GM21526 (cell line): ENCODE measurements at regions not wholly inside any gene's neighbourhood (a gene's known extent, or its start where the extent isn't known, plus 50 kb on each side); places are given as distances from the start of the nearest gene placed in this dataset.
"Not testable (repeated sequence)": the region's sequence is repeated elsewhere in the genome, so short reads cannot be mapped to it uniquely, and the experiment has no call there.

Source experiments
- ATAC-seq: cut with Tn5 transposase; IDR thresholded peaks from one replicate; pipeline ENCODE4 v1.9.1; 2021; ENCODE audit warnings: moderate library complexity; ENCODE audit not compliant: unreplicated experiment, low FRiP score

DNA sequence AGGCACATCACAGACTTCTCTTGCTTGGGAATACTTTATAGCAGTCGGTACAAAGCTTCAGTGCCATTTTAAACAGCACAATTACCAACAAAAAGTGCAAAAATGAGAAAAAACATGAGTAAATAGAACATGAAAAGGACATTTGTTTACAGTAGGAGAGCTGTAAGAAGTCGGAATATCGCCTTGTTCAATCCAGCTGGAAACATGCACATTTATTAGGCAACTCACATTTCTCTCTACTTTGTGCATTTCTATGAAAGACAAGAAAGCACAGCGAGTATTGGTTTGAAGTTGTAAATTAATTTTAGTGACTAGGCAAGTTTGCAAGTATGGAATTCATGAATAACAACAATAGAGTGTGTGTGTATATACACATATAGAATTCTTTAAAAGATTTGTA, 484.7 kb downstream of the DACH1 start:
- ATAC-seq, result no peak

DNA sequence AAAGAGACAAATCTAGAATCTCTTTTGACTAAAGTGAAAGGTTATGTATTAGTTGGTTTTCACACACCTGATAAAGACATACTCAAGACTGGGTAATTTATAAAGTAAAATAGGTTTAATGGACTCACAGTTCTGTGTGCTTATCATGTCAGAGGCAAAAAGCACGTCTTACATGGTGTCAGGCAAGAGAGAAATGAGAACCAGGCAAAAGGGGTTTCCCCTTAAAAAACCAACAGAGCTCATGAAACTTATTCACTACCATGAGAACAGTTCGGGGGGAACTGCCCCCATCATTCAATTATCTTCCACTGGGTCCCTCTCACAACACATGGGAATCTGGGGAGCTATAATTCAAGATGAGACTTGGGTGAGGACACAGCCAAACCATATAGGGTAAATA, 486.8 kb downstream of the DACH1 start:
- no peak for ATAC-seq

DNA sequence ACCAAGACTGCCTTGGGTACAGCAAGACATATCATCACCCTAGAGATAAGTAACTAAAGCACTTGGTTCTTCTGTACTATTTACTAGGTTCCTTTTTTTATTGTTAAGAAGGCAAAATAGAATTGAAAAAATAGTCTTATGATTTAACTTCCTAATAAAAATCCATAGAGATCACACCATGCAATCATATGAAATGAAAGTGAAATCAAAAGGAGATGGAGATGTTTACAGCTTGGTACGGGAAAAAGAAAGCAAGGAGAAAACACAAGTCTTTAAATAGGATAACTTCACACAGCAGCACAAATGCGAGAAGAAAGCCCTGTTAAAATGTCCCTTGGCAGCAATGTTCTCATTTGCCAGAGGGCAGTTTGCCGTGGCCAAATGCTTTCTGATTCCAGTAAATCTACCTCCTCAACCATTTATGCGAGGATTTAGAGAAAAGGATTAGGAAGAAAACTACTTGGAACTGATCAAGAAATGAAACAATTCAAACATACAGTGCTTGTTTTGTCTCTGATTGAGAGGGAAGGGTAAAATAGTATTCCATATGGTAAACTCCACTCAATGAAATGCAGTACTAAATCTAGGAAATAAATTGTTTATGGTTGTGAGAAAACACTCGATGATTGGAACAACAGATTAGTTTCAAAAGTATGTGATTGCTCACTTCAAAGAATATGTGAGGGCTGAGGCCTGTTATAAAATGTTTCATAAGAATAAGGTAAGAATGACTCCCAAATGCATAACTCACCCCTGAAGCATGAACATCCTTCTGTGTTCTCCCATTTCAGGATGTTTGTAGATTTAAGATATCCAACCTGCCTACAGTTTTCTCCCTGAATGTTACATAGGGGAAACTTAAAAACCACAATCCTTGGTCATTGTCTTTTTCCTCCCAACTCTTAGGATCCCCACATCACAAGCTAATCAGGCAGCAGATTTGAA, 487.8 kb downstream of the DACH1 start:
- ATAC-seq, result no peak

DNA sequence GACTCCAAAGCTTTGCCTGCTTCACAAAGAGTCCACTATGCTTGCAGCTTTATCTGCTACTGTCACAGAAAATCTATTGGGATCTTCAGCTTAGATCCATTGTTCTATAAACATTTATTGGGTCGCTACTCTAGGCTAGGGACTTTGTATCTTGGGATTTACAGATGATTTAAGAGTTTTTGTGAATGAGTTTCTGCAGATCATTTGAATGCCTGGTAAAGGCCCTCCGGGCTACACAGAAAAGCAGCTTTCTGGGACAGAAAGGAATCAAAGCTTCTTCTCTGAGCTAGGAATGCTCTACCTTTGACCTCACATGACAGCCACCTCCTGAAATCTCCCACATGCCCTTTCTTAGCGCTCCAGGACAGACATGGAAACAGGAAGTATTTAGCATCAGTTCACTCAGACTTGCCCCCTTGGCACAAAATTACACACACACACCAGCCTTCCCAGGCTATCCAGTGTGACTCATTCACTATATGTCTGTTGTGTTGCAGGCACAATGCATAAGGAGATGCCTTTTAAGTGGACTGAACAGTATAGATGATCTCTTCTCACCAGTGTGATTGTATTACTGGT, 492.4 kb downstream of the DACH1 start:
- ATAC-seq, result no peak

GRCh38 chr13:71368336-71368735, 498.7 kb downstream of the DACH1 start:
- ATAC-seq, result no peak

DNA sequence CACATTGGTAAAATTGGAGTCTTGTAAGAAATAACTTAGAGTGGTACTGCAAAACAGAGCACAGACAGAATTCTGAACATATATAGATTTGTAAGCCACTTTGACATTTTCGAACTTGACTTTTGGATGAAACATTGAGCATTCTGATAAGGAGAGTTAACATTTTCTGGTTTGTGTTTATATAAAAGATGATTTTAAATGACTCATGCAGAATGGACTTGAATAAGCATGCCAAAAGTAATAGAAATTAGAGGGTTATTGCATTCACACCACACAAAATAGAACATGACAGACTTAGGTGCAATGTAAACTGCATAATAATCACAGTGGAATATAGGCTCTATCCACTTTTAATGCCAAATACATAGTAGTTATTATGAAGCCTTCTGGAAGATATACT, 507.0 kb downstream of the DACH1 start:
- no peak for ATAC-seq

DNA sequence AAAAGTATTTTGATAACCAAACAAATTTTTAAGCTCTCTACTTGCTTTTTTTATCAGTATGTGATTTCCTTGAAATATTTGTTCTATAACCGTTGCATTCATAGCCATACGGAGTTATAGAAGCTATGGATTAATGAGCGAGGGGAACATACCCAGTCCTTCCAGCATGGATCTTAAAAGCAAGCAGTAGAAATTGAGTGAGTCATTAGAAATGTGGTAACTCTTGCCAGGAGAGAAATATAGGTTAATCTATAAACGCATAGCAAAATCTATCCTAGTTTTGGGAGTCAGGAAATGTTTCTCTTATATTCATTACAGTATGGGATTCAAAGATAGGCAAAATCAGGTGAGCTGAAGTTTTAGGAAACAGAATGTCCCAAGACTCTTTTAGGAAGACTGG, 507.4 kb downstream of the DACH1 start:
- no peak for ATAC-seq

GRCh38 chr13:71358218-71358617, 508.8 kb downstream of the DACH1 start:
- no peak for ATAC-seq

GRCh38 chr13:71355010-71355409, 512.0 kb downstream of the DACH1 start:
- no peak for ATAC-seq

DNA sequence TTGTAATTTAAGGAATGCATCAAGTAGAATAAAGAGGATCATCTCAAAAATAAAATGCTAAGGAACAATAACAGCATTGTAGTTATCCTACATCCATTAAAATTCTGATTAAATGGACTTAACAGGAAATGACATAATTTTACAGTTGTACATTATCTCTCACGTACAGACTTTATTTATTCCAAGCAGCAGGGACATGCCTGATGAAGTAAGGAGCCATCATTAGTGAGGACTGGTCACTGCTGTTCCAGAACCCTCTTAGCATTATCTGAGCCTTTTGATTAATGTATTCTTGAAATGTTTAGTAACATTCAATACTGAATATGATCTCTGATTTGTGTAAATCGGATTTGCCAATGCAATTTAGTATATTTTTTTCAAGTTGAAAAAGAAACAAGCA, 516.1 kb downstream of the DACH1 start:
- ATAC-seq, result no peak

GRCh38 chr13:71345856-71346255, 521.1 kb downstream of the DACH1 start:
- ATAC-seq, result not testable (repeated sequence)

DNA sequence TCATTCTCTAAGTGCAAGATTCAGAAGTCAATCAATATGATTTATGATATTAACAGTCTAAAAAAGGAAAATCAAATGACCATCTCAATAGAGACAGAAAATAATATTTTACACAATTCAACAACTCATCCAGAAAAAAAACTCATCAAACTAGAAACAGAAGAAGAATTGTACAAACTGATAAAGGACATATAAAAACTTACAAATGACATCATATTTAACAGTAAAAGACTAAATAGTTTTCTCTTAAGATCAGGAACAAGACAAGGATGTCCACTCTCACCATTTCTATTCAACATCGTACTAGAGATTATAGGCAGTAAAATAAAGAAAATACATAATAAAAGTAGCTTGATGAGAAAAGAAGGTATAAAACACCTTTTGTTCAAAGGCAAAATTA, 527.3 kb downstream of the DACH1 start:
- no peak for ATAC-seq

- no peak for ATAC-seq
These were observed 528.0 kb downstream of the DACH1 start for GRCh38 chr13:71339005-71339404.

GRCh38 chr13:71338070-71338469, 528.9 kb downstream of the DACH1 start:
- no peak for ATAC-seq

DNA sequence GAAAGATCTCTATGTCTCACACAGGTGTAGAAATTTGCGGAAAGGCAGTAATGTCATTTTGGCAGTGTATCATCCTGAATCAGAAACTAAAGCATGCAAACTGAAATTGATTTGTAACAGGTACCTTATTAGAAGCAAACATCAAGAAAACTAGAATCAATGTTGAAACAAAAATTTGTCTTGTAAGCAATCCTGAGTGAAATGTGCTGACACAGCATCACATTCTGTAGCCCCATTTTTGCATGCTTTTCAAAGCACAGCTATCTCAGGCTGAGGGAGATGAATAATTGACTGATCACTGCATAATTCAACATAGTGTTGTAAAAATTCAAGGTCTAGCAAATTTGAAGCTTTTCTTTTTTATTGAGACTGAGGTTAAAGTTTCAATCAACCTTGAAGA, 539.7 kb downstream of the DACH1 start:
- ATAC-seq, result no peak

DNA sequence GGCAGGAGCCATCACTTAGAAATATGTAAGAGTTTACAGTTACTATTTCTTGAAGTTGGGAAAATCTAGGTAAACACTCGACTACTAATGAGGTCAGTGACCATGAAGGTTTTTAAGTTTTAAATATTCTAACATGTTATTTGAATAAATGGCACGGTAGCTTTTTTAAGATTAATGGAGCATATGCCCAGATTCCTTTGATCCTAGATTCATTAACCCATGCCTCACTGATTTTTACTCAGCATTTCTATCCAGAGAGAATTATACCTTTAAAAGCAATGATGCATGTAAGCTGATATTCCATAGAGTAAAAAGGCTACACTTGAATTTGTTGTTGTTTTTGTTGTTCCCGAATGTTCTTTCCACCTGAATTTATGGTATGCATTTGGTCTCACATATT, 541.4 kb downstream of the DACH1 start:
- no peak for ATAC-seq

DNA sequence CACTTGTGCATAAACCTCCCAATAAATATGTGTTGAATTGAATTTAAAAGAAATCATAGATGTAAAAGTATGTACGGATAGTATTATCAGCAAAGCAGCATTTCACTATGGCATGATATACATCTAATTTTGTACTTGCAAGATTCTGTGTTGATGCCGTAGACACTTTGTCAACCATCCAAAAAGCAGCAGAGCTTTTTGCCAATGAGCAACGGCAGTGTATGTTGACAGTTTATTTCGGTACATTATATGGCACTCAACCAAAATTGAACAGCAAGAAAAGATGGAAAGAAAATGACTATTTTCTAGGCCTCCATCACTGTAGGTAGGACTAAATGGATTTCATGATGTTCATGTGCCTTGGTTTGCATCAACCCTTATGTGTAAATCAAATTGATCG, 543.7 kb downstream of the DACH1 start:
- no peak for ATAC-seq

DNA sequence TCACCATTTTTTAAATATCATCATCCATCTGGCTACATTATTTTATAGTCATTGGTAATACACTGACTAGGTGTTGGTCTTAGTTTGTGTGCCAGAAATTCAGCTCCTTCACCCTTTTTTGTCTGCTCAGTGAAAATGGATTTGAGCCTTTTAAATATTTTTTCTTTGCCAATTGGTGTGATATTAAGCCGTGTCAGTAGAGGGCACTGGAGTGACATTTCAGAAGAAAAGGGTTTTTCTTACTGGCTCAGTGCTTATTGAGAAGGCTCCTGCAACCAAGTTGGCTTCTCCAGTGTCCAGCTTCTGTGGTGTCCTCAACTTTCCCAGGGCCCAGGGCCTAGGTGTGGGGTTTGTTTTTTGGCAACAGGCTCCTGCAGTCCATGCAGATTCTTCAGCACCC, 546.6 kb downstream of the DACH1 start:
- no peak for ATAC-seq

DNA sequence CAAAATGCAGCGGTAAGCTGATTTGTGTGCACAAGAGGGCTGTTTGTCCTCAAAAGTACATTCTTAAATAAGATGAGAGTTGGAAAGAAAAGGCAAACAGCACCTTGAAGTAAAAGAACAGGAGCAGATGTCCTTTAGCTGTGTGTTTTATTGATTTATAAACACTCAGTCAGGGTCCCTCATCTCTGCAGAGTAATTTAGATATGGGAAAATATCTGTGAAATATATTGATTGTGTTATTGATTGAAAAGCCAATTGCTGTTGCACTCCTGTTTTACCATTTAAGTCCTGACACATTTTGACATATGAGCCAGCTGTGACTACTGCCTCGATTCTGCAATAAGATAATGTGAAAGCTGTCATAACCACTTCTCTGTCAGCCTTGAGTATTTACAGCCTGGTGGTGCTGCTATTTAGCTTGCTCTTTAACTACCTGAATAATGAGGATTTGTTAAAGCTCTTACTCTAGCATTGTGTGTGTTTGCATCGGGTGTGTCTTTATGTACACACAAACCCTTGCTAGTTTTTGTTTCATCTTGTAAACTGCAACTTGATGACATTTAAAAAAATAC, 550.1 kb downstream of the DACH1 start:
- ATAC-seq, result no peak

- ATAC-seq, result no peak
These were observed 554.1 kb downstream of the DACH1 start for GRCh38 chr13:71312923-71313322.

GRCh38 chr13:71309905-71310304, 557.1 kb downstream of the DACH1 start:
- no peak for ATAC-seq

DNA sequence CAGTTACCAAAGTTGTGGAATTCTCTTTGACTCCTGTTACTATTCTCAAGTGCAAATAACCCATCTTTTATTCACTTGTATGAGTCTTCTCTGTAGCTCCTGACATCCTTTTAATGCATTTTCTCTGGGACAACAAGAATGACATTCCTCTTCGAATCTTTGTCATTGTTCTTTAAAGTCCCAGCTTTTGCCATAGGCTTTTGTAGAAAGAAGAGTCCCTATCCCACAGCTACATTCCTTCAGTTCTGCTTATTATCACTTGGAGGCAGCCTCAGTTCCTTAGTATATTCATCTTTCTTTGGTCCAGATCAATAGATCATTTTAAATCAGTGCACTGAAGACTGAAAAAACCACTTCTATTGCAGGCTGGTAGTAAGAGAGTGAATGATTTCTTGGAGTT, 560.2 kb downstream of the DACH1 start:
- no peak for ATAC-seq
